ENCODE measurements at regions not wholly inside any gene's neighbourhood (a gene's known extent, or its start where the extent isn't known, plus 50 kb on each side); places are given as distances from the start of the nearest gene placed in this dataset.

DNA sequence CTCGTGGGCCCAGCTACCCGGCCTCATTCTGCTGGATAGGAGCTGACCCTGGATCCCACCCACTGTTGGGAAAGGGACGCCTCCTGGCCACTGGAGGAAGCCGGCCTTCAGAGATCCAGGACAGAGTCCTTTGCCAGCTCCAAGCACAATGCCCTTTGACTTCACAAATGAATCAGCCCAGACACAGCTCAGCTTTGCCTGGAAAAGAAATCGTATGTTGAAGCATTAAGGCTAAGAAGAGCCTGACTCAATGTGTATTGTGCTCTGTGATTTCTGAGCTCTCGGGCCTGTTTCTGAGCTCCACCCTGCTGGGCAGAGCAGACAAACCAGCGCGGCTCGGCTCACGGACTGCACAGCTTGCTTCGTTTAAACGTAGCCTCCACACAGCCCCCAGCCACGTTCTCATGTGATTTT is 162.9 kb upstream of the APCDD1 start:
- H3K36me3 ChIP-seq (replicated peaks) = no peaks in the 10 kb centered on the region
- H3K27ac ChIP-seq = no peak overlapping the region
- DNase-seq = peak; percentile 1
- in situ Hi-C loops (cut with HindIII; ENCODE audit: low pct_ligation_motif_present, low sequenced_read_pairs) = no loop called here
- no peak overlapping the region for H3K4me3 ChIP-seq (ENCODE audit: low read depth, low read length)
- H3K27me3 ChIP-seq (replicated peaks) = no peaks in the 10 kb centered on the region
- TF ChIP-seq CTCF (IDR thresholded peaks at IDR 0.05; ENCODE audit: low read depth, low read length, missing control alignments) = no peak

GRCh38 chr18:10293966-10294365 is 160.5 kb upstream of the APCDD1 start:
- Histone ChIP-seq H3K27ac (no peak overlapping the region), H3K4me3 (ENCODE audit: low read depth, low read length) (no peak overlapping the region), H3K27me3 (replicated peaks) (no peaks in the 10 kb centered on the region), H3K36me3 (replicated peaks) (no peaks in the 10 kb centered on the region)
- no peak for TF ChIP-seq CTCF (IDR thresholded peaks at IDR 0.05; ENCODE audit: low read depth, low read length, missing control alignments)
- no peak for DNase-seq
- in situ Hi-C loops (cut with HindIII; ENCODE audit: low pct_ligation_motif_present, low sequenced_read_pairs) = no loop called here

- in situ Hi-C loops (cut with HindIII; ENCODE audit: low pct_ligation_motif_present, low sequenced_read_pairs) = no loop called here
- H3K27me3 ChIP-seq (replicated peaks) = no peaks in the 10 kb centered on the region
- no peak for DNase-seq
- no peak for TF ChIP-seq CTCF (IDR thresholded peaks at IDR 0.05; ENCODE audit: low read depth, low read length, missing control alignments)
- H3K4me3 ChIP-seq (ENCODE audit: low read depth, low read length) = no peak overlapping the region
- H3K36me3 ChIP-seq (replicated peaks) = no peaks in the 10 kb centered on the region
- H3K27ac ChIP-seq = no peak overlapping the region
Observed at GRCh38 chr18:10295751-10296150, 158.7 kb upstream of the APCDD1 start.

GRCh38 chr18:10296491-10296890 is 157.9 kb upstream of the APCDD1 start:
- Histone ChIP-seq H3K27me3 (replicated peaks) (no peaks in the 10 kb centered on the region), H3K36me3 (replicated peaks) (no peaks in the 10 kb centered on the region), H3K27ac (no peak overlapping the region), H3K4me3 (ENCODE audit: low read depth, low read length) (no peak overlapping the region)
- TF ChIP-seq CTCF (IDR thresholded peaks at IDR 0.05; ENCODE audit: low read depth, low read length, missing control alignments) = no peak
- no peak for DNase-seq
- in situ Hi-C loops (cut with HindIII; ENCODE audit: low pct_ligation_motif_present, low sequenced_read_pairs) = no loop called here

GRCh38 chr18:10297086-10297485 is 157.3 kb upstream of the APCDD1 start:
- no peak for TF ChIP-seq CTCF (IDR thresholded peaks at IDR 0.05; ENCODE audit: low read depth, low read length, missing control alignments)
- H3K27ac ChIP-seq = no peak overlapping the region
- H3K36me3 ChIP-seq (replicated peaks) = no peaks in the 10 kb centered on the region
- DNase-seq = no peak
- in situ Hi-C loops (cut with HindIII; ENCODE audit: low pct_ligation_motif_present, low sequenced_read_pairs) = no loop called here
- no peaks in the 10 kb centered on the region for H3K27me3 ChIP-seq (replicated peaks)
- H3K4me3 ChIP-seq (ENCODE audit: low read depth, low read length) = no peak overlapping the region

DNA sequence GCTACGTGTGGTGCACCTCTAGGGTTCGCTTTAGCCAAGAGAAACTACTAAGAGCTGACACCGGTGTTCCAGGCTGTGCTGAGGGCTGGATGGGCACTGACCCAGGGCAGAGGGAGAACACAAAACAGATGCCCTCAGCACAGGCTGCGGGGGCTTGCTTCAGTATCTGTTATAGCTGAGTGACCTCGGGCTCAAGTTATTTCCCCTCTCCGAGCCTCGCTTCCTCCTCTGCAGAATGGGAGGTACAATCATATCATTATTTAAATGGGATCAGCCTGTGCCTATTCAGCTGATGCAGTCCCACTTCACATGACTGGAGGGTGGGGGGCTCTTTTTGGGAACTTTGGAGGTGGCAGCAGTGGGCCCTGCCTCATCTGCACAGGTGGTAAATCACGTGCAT is 156.1 kb upstream of the APCDD1 start:
- Histone ChIP-seq H3K27ac (no peak overlapping the region), H3K36me3 (replicated peaks) (no peaks in the 10 kb centered on the region), H3K27me3 (replicated peaks) (no peaks in the 10 kb centered on the region), H3K4me3 (ENCODE audit: low read depth, low read length) (no peak overlapping the region)
- in situ Hi-C loops (cut with HindIII; ENCODE audit: low pct_ligation_motif_present, low sequenced_read_pairs) = no loop called here
- no peak for TF ChIP-seq CTCF (IDR thresholded peaks at IDR 0.05; ENCODE audit: low read depth, low read length, missing control alignments)
- no peak for DNase-seq

All from brain microvascular endothelial cell (primary cell).